Amygdala (tissue), 56 donors: ENCODE measurements at regions not wholly inside any gene's neighbourhood (a gene's known extent, or its start where the extent isn't known, plus 50 kb on each side); places are given as distances from the start of the nearest gene placed in this dataset.

ENCODE experiments used
- DNase-seq, 56 donors: peaks; one replicate each; lab custom pipeline; 2025; lab: John Stamatoyannopoulos, UW

DNA sequence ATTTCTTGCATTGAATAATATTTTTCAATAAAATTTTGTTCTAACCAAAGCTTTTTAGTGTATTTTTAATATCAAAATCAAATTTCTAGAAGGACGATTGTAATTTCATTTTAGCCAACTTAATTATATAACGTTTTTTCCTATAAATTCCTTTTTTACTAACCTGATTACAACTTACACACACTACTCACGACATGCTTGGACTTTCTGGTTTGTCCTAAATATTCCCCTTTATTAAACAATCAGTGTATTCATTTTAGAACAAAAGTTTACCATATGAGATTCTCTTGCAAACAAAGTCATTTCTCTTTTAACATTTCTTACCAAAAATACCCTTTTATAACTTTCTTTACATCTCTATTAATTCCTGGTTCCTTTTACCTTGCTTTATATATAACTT, 173.7 kb downstream of the PWWP3B start:
- DNase-seq = no peak

GRCh38 chrX:106356580-106356979, 188.5 kb downstream of the PWWP3B start:
- DNase-seq = no peak

GRCh38 chrX:106363214-106363613, 195.1 kb downstream of the PWWP3B start:
- no peak for DNase-seq

DNA sequence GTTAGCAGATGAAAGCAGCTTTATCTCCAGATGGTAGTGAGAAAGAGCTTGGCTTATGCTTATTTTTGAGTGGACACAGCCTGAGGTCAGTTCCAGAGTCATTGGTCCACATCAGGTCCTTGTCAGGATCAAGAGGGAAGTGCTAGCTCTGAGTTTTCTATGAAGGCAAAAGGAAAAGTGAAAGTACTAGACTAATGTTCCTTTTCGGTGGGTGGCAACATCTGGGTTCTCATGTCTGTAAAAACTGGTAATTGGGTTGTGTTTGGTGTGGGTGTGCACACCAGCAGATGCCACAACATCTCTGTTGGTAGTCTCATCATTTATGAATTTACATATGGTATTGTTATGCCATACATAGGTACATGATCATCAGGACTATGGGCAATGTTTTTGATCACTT, 210.5 kb downstream of the PWWP3B start:
- no peak for DNase-seq

DNA sequence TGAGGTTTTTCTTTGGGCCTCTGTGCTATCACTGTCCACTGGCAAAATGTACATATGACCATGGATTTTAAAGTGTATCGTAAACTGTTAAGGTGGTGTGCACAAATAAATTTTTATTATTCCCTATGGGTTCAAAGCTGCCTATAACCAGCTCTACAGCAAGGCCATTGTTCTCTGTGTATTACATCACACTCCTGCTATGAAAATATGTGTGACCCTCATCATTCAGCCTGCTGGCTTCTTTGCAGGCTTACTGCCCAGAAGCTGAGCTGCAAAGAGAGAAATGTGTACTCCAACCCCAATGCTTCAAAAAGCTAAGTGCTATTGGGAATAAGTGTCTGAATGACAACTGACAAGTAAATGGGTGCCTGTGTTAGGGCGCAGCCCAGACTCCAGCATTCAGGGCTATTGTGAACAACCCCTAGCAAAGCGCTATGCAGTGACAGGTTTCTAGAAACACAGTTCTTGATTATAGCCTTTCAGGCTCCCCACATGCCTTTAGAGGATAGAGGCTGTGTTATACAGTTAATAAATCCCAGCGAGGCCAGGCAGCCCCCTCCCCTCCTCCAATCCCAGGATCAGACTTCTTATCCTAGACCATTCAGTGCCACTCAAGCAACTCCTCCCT, 220.4 kb upstream of the RADX start:
- DNase-seq = peak in 6 of 56 donors; percentile 0 to 1 (median 1)

DNA sequence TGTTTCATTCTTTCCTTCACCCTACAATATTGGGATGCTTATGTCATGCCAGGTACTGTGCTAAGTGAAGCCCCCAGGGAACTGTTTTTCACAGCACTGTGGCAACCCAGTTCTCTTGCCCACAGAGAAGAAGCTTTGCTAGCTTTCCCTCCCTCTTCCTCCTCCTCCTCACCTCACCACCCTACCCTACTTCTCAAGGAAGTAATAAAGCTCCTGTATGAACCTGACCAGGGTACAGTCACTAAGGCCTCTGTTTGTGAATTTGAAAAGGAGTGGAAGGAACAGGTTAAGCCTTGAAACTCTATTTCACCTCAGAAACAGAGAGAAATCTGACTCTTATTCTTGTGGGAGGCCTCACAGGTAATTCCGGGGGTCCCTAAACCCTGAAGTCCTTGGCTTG, 219.4 kb upstream of the RADX start:
- no peak for DNase-seq

DNA sequence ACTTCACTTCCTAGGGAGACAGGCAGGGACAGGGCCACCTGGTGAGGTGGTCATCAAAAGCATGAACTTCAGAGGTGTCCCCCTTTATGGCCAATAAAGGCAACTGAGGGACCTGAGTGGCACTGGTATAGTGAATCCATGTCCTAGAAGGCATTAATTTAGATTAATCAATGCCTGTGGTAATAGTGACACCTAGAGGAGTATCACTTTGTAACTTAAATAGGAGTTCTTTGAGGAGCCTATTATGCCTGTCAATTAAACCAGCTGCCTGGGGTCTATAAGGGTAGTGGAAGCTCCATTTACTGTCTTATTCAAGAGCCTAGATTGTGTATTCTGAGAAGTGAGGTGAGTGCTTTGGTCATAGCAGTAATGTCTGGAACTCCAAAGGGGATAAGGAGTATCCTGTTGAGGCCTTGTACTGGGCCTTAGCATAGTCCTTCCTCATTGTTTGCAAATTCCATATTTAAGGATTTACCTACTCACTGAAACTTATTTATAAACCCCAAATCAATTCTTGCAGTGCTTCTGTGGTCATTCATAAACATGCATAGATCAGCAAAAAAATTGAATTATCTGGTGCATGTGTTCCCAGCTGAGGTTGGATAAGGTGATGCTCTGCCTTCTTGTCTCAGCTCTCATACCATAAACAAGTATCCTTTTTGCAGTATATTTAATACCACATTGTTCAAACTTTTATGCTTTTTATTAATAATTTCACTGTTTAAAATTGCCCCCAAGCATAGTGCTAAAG, 213.8 kb upstream of the RADX start:
- DNase-seq = no peak

DNA sequence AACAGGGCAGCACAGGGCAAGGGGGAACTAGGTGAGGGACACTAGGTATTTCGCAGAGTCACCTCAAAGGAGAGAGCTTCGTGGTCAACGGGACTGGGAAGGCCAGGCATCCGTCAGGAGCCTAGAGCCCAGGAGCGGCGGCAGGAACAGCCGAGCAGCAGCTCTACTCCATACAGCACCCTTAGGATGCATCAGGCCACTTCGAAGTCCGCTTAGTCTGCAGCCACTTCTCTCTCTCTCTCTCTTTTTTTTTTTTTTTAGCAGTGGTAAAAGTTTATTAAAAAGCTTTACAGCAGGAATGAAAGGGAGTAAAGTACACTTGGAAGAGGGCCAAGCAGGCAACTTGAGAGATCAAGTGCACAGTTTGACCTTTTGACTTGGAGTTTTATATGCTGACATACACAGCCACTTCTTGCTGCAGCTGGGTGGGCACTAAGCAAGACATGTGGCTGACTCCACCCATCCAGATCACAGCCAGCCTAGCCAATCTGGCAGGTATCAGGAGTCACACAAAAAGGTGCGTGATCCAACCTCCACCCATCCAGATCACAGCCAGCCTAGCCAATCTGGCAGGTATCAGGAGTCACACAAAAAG, 209.7 kb upstream of the RADX start:
- DNase-seq = no peak

DNA sequence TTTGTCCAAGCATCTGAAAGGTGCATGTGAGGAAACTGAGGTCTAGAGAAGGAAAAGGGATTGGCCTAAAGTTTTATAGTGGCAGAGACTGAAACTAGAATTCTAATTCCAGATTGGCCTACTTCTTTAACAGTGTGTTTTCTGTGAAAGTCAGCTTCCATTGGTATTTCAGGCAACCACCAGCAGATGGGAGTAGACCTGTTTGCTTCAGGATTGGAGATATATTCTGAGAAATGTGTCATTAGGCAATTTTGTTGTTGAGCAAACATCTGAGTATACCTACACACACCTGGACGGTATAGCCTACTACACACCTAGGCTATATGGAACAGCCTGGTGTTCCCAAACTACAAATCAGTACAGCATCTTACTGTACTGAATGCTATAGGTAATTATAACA, 207.3 kb upstream of the RADX start:
- DNase-seq = no peak

- peak in 3 of 56 donors; percentile 0 to 20 (median 3) for DNase-seq
Observed at GRCh38 chrX:106415276-106415895, 196.4 kb upstream of the RADX start.

DNA sequence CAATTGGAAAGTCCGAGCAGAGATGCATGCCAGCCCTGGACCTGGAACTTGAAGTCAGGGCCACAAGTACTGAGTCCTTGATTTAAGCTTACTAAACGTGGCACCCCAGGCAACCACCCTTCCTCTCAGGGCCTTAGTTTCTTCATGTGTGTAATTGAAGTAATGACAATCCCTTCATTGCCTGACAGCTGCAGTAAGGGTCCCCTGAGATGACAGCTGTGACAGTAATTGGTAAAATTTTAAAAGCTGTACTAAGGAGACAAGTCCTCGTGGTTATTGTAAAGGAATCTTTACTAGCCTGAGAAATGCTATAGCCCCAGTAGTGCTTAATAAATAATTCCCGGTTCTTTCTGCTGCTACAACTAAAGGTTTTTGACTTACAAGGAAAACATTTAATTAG, 175.1 kb upstream of the RADX start:
- no peak for DNase-seq

DNA sequence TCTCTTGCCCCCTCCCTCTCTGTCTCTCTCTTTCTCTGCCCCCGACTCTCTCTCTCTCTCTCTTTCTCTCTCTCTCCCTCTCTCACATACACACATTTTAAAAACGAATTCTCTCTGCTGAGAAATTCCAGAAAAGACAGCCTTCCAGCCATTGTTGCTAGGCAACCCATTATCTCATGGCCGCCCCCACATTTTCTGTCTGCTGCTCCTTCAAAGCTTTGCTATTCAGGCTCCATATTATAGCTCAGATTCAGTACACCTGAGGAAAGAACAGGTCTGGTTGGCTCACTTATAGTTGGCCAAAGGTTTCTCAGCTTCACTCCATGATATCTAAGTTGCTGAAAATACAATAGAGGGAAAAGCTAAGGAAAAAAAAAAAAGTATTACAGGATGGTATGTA, 174.4 kb upstream of the RADX start:
- DNase-seq = peak in 8 of 56 donors; percentile 0 to 7 (median 0)

GRCh38 chrX:106450405-106450804, 161.4 kb upstream of the RADX start:
- DNase-seq = no peak

DNA sequence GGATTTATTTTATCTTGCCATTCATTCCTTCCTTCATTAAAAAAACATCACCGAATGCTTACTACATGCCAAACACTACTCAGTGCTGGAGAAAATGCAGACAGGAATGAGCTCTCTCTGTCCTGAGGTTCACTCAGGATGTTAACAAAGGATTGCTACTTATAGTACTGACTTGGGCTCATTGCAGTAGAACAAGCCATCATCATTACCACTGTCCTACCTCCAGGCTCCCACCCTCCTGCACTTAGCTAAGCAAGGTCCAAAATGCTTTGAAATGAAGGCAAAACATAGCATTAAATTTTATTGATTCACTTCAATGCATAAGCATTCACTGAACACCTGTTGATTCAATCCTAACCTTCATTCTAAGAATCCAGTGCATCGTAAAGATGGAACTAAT, 159.8 kb upstream of the RADX start:
- no peak for DNase-seq

GRCh38 chrX:106454991-106455390, 156.8 kb upstream of the RADX start:
- no peak for DNase-seq

GRCh38 chrX:106457802-106458201, 154.0 kb upstream of the RADX start:
- no peak for DNase-seq

DNA sequence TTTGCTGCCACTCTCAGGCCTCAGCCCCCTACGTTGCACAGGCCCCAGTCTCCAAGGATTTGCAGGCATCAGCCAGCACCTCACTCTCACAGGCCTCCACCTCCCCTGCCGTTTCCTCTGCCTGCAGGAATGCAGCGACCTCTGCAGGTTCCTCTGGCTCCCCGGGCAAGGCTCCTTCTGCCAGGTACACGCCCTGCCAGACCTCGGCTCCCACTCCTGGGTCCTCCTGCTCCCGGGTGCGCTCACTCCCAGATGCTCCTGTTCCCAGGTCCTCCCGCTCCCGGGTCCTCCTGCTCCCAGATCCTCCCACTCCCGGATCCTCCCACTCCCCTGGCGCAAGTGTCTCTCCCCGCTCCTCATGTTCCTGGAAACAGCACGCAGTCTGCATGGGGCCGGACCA, 144.4 kb upstream of the RADX start:
- no peak for DNase-seq

DNA sequence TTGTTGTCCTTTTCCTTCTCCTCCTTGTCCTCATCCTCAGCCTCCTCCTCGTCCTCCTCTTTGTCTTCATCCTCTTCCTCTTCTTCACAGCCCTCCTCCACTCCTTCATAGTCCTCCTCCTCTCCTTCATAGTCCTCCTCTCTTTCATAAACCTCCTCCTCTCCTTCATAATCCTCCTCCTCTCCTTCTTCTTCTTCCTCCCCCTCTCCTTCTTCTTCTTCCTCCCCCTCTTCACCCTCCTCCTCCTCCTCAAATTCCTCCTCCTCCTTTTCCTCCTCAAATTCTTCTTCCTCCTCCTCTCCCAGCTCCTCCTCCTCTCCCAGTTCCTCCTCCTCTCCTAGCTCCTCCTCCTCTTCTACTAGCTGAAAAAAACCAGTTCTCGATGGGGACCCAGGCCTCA, 143.8 kb upstream of the RADX start:
- DNase-seq = no peak

GRCh38 chrX:106468433-106468832, 143.3 kb upstream of the RADX start:
- DNase-seq = no peak

DNA sequence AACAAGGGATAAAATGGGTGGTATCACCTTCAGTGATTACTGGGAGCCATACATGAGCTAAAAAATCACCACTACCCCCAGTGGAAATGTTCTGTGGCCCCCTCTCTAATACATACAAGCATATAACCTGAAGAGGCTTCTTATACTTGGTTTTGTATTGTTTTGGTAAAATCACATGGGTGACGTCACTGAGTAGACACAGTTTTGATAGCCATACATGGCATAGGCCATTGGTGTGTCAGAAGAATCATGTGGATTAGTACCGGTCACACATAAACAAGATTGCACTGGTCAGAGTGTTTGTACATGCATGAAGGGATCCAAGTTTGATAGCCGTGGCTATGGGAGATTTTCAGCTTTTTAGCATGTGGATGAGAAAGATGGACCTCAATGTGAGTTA, 131.9 kb upstream of the RADX start:
- no peak for DNase-seq

GRCh38 chrX:106481341-106481740, 130.4 kb upstream of the RADX start:
- peak in 30 of 56 donors; percentile 0 to 72 (median 3) for DNase-seq

DNA sequence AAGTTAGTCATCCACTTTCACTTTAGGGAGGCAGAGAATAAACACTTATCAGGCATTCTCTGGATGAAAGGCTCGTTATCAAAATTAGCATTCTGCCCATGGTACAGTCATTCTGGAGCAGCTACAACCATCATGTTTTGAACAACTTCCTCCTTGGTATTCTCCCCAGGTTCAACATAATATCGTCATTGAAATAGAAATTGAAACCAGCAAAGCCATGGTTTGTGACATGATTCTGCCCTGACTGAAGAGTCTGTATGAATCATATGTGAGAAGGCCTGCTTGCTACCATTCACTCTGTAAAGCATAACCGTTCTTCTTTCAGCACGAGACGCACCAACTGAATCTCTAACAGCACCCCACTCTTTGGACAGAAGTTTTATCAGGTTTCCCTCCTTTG, 127.5 kb upstream of the RADX start:
- no peak for DNase-seq
